CD4-positive, alpha-beta memory T cell (primary cell): ENCODE measurements at regions not wholly inside any gene's neighbourhood (a gene's known extent, or its start where the extent isn't known, plus 50 kb on each side); places are given as distances from the start of the nearest gene placed in this dataset.

Source experiments
- CTCF ChIA-PET: fragments of 350-600 bp; sonication (Branson Sonifier 250); formaldehyde crosslinking; loops from one replicate; lab custom pipeline; 2021; ENCODE audit warnings: inconsistent platforms; ENCODE audit not compliant: partially characterized antibody; lab: Charles Lee
- POLR2A ChIA-PET: fragments of 350-600 bp; sonication (Branson Sonifier 250); formaldehyde crosslinking; loops from one replicate; lab custom pipeline; 2021; ENCODE audit not compliant: partially characterized antibody; lab: Charles Lee
- DNase-seq, 5 donors: peaks; one replicate each; pipeline versions ENCODE4 v3.0.0 to v3.0.0-alpha.2; 2020 to 2022; ENCODE audit warnings: mixed read lengths in 1 of 5
- H3K27ac ChIP-seq: one replicate; pipeline ENCODE4 v1.7.0; 2013; ENCODE audit warnings: low read depth, low read length
- H3K27me3 ChIP-seq: 2 replicates; pipeline ENCODE4 v1.7.0; 2013; ENCODE audit warnings: mild to moderate bottlenecking, low read length, moderate library complexity; ENCODE audit not compliant: insufficient read depth
- H3K36me3 ChIP-seq: 2 replicates; pipeline ENCODE4 v1.7.0; 2013; ENCODE audit warnings: mild to moderate bottlenecking, low read length, moderate library complexity; ENCODE audit not compliant: insufficient read depth
- H3K4me1 ChIP-seq: 2 replicates; pipeline ENCODE4 v1.7.0; 2013; ENCODE audit warnings: mild to moderate bottlenecking, low read length, moderate library complexity; ENCODE audit not compliant: insufficient read depth
- H3K4me3 ChIP-seq, 2 donors: one replicate each; pipeline ENCODE4 v1.7.0; 2013; ENCODE audit warnings: low read length in 2 of 2, mild to moderate bottlenecking in 1 of 2
- H3K9me3 ChIP-seq, 2 donors: one replicate each; pipeline ENCODE4 v1.7.0; 2013; ENCODE audit warnings: low read length in 2 of 2, control low read depth in 1 of 2; ENCODE audit not compliant: control insufficient read depth in 1 of 2
- H3K27ac Mint-ChIP-seq, 7 donors: one replicate each; pipeline ENCODE4 v1.8.0; 2020 to 2021; ENCODE audit warnings: mixed read lengths in 7 of 7, mild to moderate bottlenecking in 6 of 7, inconsistent platforms in 3 of 7, moderate library complexity in 3 of 7
- H3K27me3 Mint-ChIP-seq, 2 donors: one replicate each; pipeline ENCODE4 v1.8.0; 2020 to 2021; ENCODE audit warnings: mixed read lengths in 2 of 2
- H3K36me3 Mint-ChIP-seq, 2 donors: one replicate each; pipeline ENCODE4 v1.8.0; 2020 to 2021; ENCODE audit warnings: mixed read lengths in 2 of 2, inconsistent platforms in 1 of 2, mild to moderate bottlenecking in 1 of 2
- H3K4me1 Mint-ChIP-seq, 4 donors: one replicate each; pipeline ENCODE4 v1.8.0; 2020 to 2021; ENCODE audit warnings: mixed read lengths in 4 of 4, mild to moderate bottlenecking in 1 of 4
- H3K4me3 Mint-ChIP-seq, 8 donors: one replicate each; pipeline ENCODE4 v1.8.0; 2020 to 2021; ENCODE audit warnings: mixed read lengths in 8 of 8, mild to moderate bottlenecking in 7 of 8, moderate library complexity in 6 of 8, inconsistent platforms in 3 of 8
- H3K9me3 Mint-ChIP-seq, 8 donors: one replicate each; pipeline ENCODE4 v1.8.0; 2020 to 2021; ENCODE audit warnings: mixed read lengths in 8 of 8, mild to moderate bottlenecking in 5 of 8, inconsistent platforms in 3 of 8, moderate library complexity in 1 of 8
- intact Hi-C: fragments of 100-400 bp; cut with micrococcal nuclease; formaldehyde crosslinking; loops from one replicate; pipeline ENCODE4 v1.15.1; 2023

- intact Hi-C loops = no loop called here
These were observed 217.2 kb downstream of the NR4A2 start for GRCh38 chr2:156115338-156115737.

GRCh38 chr2:156112323-156112722, 220.2 kb downstream of the NR4A2 start:
- Mint-ChIP-seq H3K9me3 (peaks cover 0 to 2% (median 0%) of the 10 kb centered on the region in 8 donors), H3K4me1 (no peaks in the 10 kb centered on the region), H3K36me3 (no peaks in the 10 kb centered on the region), H3K27me3 (peaks cover 0 to 2% of the 10 kb centered on the region in 2 donors), H3K4me3 (no peak overlapping the region), H3K27ac (no peak overlapping the region)
- CTCF ChIA-PET = no interaction called here
- H3K9me3 ChIP-seq = no peaks in the 10 kb centered on the region
- no peaks in the 10 kb centered on the region for H3K36me3 ChIP-seq
- H3K4me3 ChIP-seq = no peak overlapping the region
- POLR2A ChIA-PET = no interaction called here
- DNase-seq = no peak
- no peaks in the 10 kb centered on the region for H3K4me1 ChIP-seq
- no peaks in the 10 kb centered on the region for H3K27me3 ChIP-seq
- H3K27ac ChIP-seq = no peak overlapping the region
- intact Hi-C loops = no loop called here

More at GRCh38 chr2:156115338-156115737, 217.2 kb downstream of the NR4A2 start:
- no peaks in the 10 kb centered on the region for H3K36me3 ChIP-seq
- Mint-ChIP-seq H3K9me3 (peaks cover 0 to 3% (median 0%) of the 10 kb centered on the region in 8 donors), H3K4me3 (no peak overlapping the region), H3K4me1 (no peaks in the 10 kb centered on the region), H3K27me3 (peaks cover 0 to 2% of the 10 kb centered on the region in 2 donors), H3K36me3 (no peaks in the 10 kb centered on the region), H3K27ac (no peak overlapping the region)
- H3K9me3 ChIP-seq = no peaks in the 10 kb centered on the region
- POLR2A ChIA-PET = no interaction called here
- CTCF ChIA-PET = no interaction called here
- DNase-seq = no peak
- H3K27ac ChIP-seq = no peak overlapping the region
- H3K27me3 ChIP-seq = no peaks in the 10 kb centered on the region
- H3K4me1 ChIP-seq = no peaks in the 10 kb centered on the region
- no peak overlapping the region for H3K4me3 ChIP-seq

DNA sequence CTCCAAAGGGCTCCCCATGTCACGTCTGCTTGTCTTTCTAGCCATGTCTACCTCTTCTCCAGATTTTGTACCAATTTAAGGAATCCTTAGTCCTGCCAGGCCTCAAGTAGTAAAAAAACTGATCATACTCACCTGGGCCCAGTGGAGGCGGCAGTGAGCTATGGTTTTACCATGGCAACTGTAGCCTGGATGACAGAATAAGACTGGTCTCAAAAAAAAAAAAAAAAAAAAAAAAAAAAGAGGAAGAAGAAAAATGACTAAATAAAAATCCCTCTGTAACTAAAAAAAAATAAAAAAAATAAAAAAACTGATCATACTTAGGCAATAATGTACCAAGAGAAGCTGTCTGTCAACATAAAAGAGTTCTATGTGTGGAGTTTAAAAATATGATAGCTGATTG, 221.6 kb downstream of the NR4A2 start:
- Histone ChIP-seq H3K27ac (no peak overlapping the region), H3K27me3 (no peaks in the 10 kb centered on the region), H3K4me3 (no peak overlapping the region), H3K36me3 (no peaks in the 10 kb centered on the region), H3K9me3 (no peaks in the 10 kb centered on the region), H3K4me1 (no peaks in the 10 kb centered on the region)
- Mint-ChIP-seq H3K27me3 (peaks cover 0 to 2% of the 10 kb centered on the region in 2 donors), H3K4me3 (no peak overlapping the region), H3K4me1 (no peaks in the 10 kb centered on the region), H3K9me3 (peaks cover 0 to 6% (median 0%) of the 10 kb centered on the region in 8 donors), H3K27ac (no peak overlapping the region), H3K36me3 (no peaks in the 10 kb centered on the region)
- DNase-seq = peak in 2 of 5 donors; percentile 1 to 11
- intact Hi-C loops = no loop called here
- CTCF ChIA-PET = interaction anchor here (0.6 to 1.1 kb wide), 3 partner anchors 69 to 478 kb away, joined by 3 read pairs; no protein-coding TSS in a partner anchor
- POLR2A ChIA-PET = no interaction called here

- H3K4me3 ChIP-seq = no peak overlapping the region
- H3K4me3 Mint-ChIP-seq = no peak overlapping the region
- H3K36me3 Mint-ChIP-seq = no peaks in the 10 kb centered on the region
- H3K27ac ChIP-seq = no peak overlapping the region
- no peak overlapping the region for H3K27ac Mint-ChIP-seq
- H3K9me3 Mint-ChIP-seq = peaks cover 0 to 9% (median under 1%) of the 10 kb centered on the region in 8 donors
- no peak for DNase-seq
- CTCF ChIA-PET = no interaction called here
- POLR2A ChIA-PET = no interaction called here
- intact Hi-C loops = no loop called here
- no peaks in the 10 kb centered on the region for H3K27me3 ChIP-seq
- H3K27me3 Mint-ChIP-seq = peaks cover 0 to 1% of the 10 kb centered on the region in 2 donors
- no peaks in the 10 kb centered on the region for H3K4me1 Mint-ChIP-seq
- no peaks in the 10 kb centered on the region for H3K4me1 ChIP-seq
- H3K36me3 ChIP-seq = no peaks in the 10 kb centered on the region
- H3K9me3 ChIP-seq = no peaks in the 10 kb centered on the region
These were observed 233.1 kb downstream of the NR4A2 start for GRCh38 chr2:156099382-156099781.

DNA sequence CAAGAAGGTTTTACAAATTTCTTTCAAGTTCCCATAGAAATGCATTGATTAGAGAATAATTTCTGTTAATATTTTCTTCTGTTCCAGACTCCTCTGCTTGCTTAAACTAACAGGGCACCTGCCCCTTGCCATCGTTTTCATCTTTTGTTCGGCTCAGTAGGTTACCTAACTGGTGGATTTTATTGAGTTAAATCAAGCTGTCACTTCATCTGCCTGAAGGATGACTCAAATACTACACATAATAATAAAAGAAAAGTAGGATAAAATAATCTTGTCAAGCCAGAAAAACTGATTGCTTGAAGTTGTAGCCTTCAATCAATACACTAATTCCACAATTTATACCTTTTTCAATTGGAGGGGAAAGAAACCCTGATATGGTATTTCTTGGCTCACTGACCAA, 234.0 kb downstream of the NR4A2 start:
- no peaks in the 10 kb centered on the region for H3K4me1 Mint-ChIP-seq
- no peak overlapping the region for H3K27ac ChIP-seq
- no peak overlapping the region for H3K4me3 ChIP-seq
- no peak overlapping the region for H3K4me3 Mint-ChIP-seq
- H3K27me3 ChIP-seq = no peaks in the 10 kb centered on the region
- H3K27me3 Mint-ChIP-seq = no peaks in the 10 kb centered on the region
- CTCF ChIA-PET = no interaction called here
- intact Hi-C loops = no loop called here
- H3K27ac Mint-ChIP-seq = no peak overlapping the region
- POLR2A ChIA-PET = no interaction called here
- H3K4me1 ChIP-seq = no peaks in the 10 kb centered on the region
- DNase-seq = no peak
- peaks cover 0 to 9% (median under 1%) of the 10 kb centered on the region in 8 donors for H3K9me3 Mint-ChIP-seq
- no peaks in the 10 kb centered on the region for H3K36me3 ChIP-seq
- no peaks in the 10 kb centered on the region for H3K9me3 ChIP-seq
- H3K36me3 Mint-ChIP-seq = no peaks in the 10 kb centered on the region

- H3K4me3 Mint-ChIP-seq = no peak overlapping the region
- CTCF ChIA-PET = no interaction called here
- Histone ChIP-seq H3K9me3 (no peaks in the 10 kb centered on the region), H3K27ac (no peak overlapping the region), H3K4me3 (no peak overlapping the region), H3K4me1 (no peaks in the 10 kb centered on the region), H3K36me3 (no peaks in the 10 kb centered on the region), H3K27me3 (no peaks in the 10 kb centered on the region)
- no peak overlapping the region for H3K27ac Mint-ChIP-seq
- POLR2A ChIA-PET = no interaction called here
- peaks cover 0 to 1% of the 10 kb centered on the region in 2 donors for H3K27me3 Mint-ChIP-seq
- intact Hi-C loops = no loop called here
- DNase-seq = no peak
- H3K9me3 Mint-ChIP-seq = peaks cover 0 to 3% (median 0%) of the 10 kb centered on the region in 8 donors
- H3K36me3 Mint-ChIP-seq = no peaks in the 10 kb centered on the region
- no peaks in the 10 kb centered on the region for H3K4me1 Mint-ChIP-seq
These were observed 243.9 kb downstream of the NR4A2 start for GRCh38 chr2:156088587-156088986.

- ChIA-PET CTCF (no interaction called here), POLR2A (no interaction called here)
- Histone ChIP-seq H3K4me3 (no peak overlapping the region), H3K9me3 (no peaks in the 10 kb centered on the region), H3K27ac (no peak overlapping the region), H3K27me3 (no peaks in the 10 kb centered on the region), H3K36me3 (no peaks in the 10 kb centered on the region), H3K4me1 (no peaks in the 10 kb centered on the region)
- H3K9me3 Mint-ChIP-seq = peaks cover 0 to 5% (median 0%) of the 10 kb centered on the region in 8 donors
- no peak for DNase-seq
- no peaks in the 10 kb centered on the region for H3K4me1 Mint-ChIP-seq
- H3K36me3 Mint-ChIP-seq = no peaks in the 10 kb centered on the region
- H3K27me3 Mint-ChIP-seq = peaks cover 0 to 1% of the 10 kb centered on the region in 2 donors
- intact Hi-C loops = no loop called here
- no peak overlapping the region for H3K4me3 Mint-ChIP-seq
- H3K27ac Mint-ChIP-seq = no peak overlapping the region
These were observed 244.6 kb downstream of the NR4A2 start for GRCh38 chr2:156087875-156088274.
